NT2/D1 (cell line): ENCODE measurements at regions not wholly inside any gene's neighbourhood (a gene's known extent, or its start where the extent isn't known, plus 50 kb on each side); places are given as distances from the start of the nearest gene placed in this dataset.
"Not testable (repeated sequence)": the region's sequence is repeated elsewhere in the genome, so short reads cannot be mapped to it uniquely, and the experiment has no call there.

ENCODE experiments used
- SUZ12 ChIP-seq: IDR thresholded peaks from 2 replicates; pipeline ENCODE4 v1.6.1; 2011; ENCODE audit not compliant: insufficient read length, insufficient read depth; ENCODE audit errors: extremely low read depth
- YY1 ChIP-seq: IDR thresholded peaks from 2 replicates; pipeline ENCODE4 v1.6.1; 2011; ENCODE audit not compliant: insufficient read length, insufficient read depth
- ZNF274 ChIP-seq: IDR thresholded peaks from 2 replicates; pipeline ENCODE4 v1.6.1; 2011; ENCODE audit warnings: mild to moderate bottlenecking, low read depth, low read length

DNA sequence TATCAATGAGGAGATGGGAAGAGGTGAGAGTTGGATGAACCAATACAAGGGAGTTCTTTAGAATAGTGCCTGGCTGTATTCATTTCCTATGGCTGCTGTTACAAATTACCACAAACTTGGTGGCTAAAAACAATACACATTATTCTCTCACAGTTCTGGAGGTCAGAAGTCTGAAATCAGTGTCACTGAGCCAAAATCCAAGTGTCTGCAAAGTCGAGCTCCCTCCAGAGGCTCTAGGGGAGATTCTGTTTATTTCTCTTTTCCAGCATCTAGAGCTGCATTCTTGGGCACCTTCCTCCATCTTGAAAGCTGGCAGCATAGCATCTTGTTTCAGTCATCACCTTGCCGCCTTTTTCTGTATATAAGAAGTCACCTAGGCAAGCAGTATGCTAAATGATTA lies 55.7 kb upstream of the TERB2 start:
- not testable (repeated sequence) for TF ChIP-seq YY1, SUZ12, ZNF274
